Upper lobe of right lung (tissue), 1 donor: ENCODE measurements at regions not wholly inside any gene's neighbourhood (a gene's known extent, or its start where the extent isn't known, plus 50 kb on each side); places are given as distances from the start of the nearest gene placed in this dataset.

Experiments used
- ATAC-seq: fragments of 200-7000 bp; cut with Tn5 transposase; one replicate; pipeline ENCODE4 v1.9.1; 2020; ENCODE audit warnings: mild to moderate bottlenecking, moderate library complexity
- DNase-seq: peaks from one replicate; pipeline ENCODE4 v3.0.0-alpha.2; 2020
- H3K27ac ChIP-seq: fragments of 200-600 bp; one replicate; pipeline ENCODE4 v1.8.0; 2022
- H3K27me3 ChIP-seq: fragments of 200-600 bp; one replicate; pipeline ENCODE4 v1.8.0; 2022; ENCODE audit warnings: mild to moderate bottlenecking
- H3K36me3 ChIP-seq: fragments of 200-600 bp; one replicate; pipeline ENCODE4 v1.8.0; 2022
- H3K4me1 ChIP-seq: fragments of 200-600 bp; one replicate; pipeline ENCODE4 v1.8.0; 2022
- H3K4me3 ChIP-seq: fragments of 200-600 bp; one replicate; pipeline ENCODE4 v1.8.0; 2022; ENCODE audit warnings: mild to moderate bottlenecking
- H3K9me3 ChIP-seq: fragments of 200-600 bp; one replicate; pipeline ENCODE4 v1.8.0; 2022
- intact Hi-C: fragments of 100-400 bp; cut with DNase I; formaldehyde crosslinking; loops from one replicate; pipeline ENCODE4 v1.11.0; 2022
- TF ChIP-seq, protein P1 (sequence below): fragments of 200-600 bp; IDR thresholded peaks from one replicate; pipeline ENCODE4 v1.8.0; 2022; ENCODE audit warnings: antibody characterized with exemption
- donor health status: DM: no; HTN: yes; CAD: no; lungs with severe emphysema.

DNA sequence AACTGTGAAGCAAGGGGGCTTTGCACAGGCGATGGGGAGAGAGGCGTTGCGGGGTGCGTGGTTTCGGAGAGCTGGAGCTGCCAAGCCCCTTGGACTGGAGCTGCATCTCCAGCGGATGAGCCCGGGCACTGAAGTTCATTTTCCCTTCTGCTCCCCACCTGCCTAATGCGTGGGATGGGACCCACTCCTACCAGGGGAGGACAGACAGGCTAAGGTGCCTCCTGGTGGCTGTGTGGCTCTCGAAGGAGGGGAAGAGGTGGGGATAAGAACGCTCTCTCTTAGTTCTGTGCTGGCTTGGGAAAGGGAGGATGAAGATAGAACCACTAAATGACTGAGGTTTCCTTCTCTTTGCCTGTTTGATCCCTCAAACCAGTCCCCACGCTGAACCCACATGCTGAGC is 177.6 kb upstream of the PITRM1 start:
- Histone ChIP-seq H3K4me3 (no peak overlapping the region), H3K27me3 (no peaks in the 10 kb centered on the region), H3K4me1 (peaks cover 4% of the 10 kb centered on the region), H3K9me3 (no peaks in the 10 kb centered on the region), H3K36me3 (no peaks in the 10 kb centered on the region), H3K27ac (no peak overlapping the region)
- intact Hi-C loops: no loop called here
- TF ChIP-seq, protein P1, sequence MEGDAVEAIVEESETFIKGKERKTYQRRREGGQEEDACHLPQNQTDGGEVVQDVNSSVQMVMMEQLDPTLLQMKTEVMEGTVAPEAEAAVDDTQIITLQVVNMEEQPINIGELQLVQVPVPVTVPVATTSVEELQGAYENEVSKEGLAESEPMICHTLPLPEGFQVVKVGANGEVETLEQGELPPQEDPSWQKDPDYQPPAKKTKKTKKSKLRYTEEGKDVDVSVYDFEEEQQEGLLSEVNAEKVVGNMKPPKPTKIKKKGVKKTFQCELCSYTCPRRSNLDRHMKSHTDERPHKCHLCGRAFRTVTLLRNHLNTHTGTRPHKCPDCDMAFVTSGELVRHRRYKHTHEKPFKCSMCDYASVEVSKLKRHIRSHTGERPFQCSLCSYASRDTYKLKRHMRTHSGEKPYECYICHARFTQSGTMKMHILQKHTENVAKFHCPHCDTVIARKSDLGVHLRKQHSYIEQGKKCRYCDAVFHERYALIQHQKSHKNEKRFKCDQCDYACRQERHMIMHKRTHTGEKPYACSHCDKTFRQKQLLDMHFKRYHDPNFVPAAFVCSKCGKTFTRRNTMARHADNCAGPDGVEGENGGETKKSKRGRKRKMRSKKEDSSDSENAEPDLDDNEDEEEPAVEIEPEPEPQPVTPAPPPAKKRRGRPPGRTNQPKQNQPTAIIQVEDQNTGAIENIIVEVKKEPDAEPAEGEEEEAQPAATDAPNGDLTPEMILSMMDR: no peak
- ATAC-seq (no peak), DNase-seq (no peak)

DNA sequence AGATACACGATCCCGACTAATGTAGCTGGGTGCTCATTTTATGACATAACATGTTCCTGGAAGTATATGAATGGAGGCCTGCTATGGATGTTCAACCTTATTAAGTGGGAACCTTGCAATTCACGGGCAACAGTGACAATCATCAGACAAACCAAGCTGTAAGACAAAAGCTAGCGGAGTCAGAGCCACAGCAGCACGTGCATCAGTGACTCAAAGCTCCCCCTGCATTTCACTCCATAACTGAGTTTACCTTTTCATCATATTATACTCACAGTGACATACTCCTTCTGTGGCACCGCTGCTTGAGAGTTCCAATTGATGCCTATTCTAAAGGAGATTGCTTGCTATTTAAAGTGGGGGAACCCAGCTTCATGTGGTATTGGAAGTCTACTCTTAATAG is 176.0 kb upstream of the PITRM1 start:
- Histone ChIP-seq H3K36me3 (no peaks in the 10 kb centered on the region), H3K27me3 (no peaks in the 10 kb centered on the region), H3K27ac (no peak overlapping the region), H3K9me3 (no peaks in the 10 kb centered on the region), H3K4me1 (peaks cover 4% of the 10 kb centered on the region), H3K4me3 (no peak overlapping the region)
- ATAC-seq (no peak), DNase-seq (no peak)
- TF ChIP-seq, protein P1: no peak
- intact Hi-C loops: no loop called here

DNA sequence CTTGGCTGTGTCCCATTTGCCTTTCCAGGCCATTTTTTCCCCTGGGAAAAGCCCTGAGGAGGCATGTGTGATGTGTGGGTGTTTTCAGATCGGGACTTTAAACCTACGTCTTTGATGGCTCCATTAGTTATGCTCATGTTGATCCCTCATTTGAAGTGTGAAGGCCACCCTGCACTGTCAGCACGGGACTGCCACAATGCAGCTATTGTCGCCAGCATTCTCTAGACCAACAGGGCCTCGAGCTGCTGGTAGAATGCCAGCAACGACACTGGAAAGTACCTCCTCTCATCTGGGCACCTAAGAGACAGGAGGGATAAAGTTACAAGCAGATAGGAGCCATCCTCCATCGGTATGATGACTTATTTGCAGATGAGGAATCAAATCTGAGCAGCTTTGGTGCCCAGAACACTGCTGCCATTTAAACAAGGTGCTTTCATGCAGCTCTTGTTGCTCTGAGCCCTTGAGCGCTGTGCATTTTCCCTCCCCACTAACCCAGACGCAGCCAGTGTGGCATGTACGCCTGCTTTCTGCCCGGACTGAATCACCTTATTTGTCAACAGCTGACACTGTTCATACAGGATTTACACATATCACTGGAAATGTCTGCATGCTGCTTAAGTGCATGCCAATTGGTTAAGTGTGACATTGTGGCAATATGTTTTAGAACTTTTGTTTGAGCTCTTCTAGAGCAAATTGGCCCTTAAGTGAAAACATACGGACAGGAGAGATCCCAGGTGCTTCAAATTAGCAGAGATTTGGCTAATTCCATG is 175.0 kb upstream of the PITRM1 start:
- intact Hi-C loops: no loop called here
- no peak overlapping the region for H3K27ac ChIP-seq
- H3K4me3 ChIP-seq: no peak overlapping the region
- no peaks in the 10 kb centered on the region for H3K27me3 ChIP-seq
- DNase-seq (no peak), ATAC-seq (no peak)
- TF ChIP-seq, protein P1: no peak
- H3K9me3 ChIP-seq: no peaks in the 10 kb centered on the region
- no peaks in the 10 kb centered on the region for H3K36me3 ChIP-seq
- peaks cover 4% of the 10 kb centered on the region for H3K4me1 ChIP-seq

DNA sequence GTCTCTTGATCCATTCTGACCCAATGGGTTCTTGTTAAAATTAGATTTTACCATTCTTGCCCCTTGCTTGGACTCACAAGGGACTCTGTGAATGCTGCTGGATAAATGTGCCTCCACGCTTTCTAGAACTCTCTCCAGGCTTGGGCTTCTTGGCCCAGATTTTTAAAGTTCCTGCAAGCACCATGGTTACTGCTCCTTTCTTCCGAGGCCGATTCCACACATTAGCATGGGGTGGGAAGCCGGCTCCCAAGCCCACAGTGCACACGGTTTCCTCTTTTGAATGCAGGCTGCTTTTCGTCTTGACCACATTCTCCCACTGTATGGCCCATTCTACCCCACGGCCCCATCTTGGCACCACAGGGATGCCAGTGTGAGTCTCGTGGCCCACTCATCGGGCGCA is 174.3 kb upstream of the PITRM1 start:
- Histone ChIP-seq H3K4me3 (no peak overlapping the region), H3K27ac (no peak overlapping the region), H3K9me3 (no peaks in the 10 kb centered on the region), H3K27me3 (no peaks in the 10 kb centered on the region), H3K36me3 (no peaks in the 10 kb centered on the region), H3K4me1 (peaks cover 4% of the 10 kb centered on the region)
- intact Hi-C loops: no loop called here
- TF ChIP-seq, protein P1: no peak
- no peak for DNase-seq
- ATAC-seq: no peak

DNA sequence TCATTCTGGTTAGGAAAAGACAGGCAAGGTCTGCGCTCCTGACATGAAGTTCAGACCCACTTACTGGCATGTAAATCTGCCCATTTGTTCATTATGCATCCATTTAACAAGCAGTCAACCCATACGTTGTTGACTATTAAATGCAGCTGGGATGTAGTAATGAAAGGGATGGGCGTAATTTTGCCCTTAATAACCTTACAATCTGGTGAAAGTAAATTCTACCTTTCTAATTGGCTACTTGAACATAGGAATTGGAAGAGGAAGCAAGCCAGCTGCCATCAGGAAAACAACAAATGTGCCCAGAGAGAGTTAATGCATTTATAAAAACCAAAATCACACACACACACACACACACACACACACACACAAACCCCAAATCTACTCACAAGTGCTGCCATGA is 170.2 kb upstream of the PITRM1 start:
- Histone ChIP-seq H3K4me1 (no peaks in the 10 kb centered on the region), H3K27me3 (no peaks in the 10 kb centered on the region), H3K27ac (no peak overlapping the region), H3K4me3 (no peak overlapping the region), H3K9me3 (no peaks in the 10 kb centered on the region), H3K36me3 (no peaks in the 10 kb centered on the region)
- TF ChIP-seq, protein P1: no peak
- intact Hi-C loops: no loop called here
- DNase-seq (no peak), ATAC-seq (no peak)
